Heart left ventricle (tissue), 16 donors: ENCODE measurements at regions not wholly inside any gene's neighbourhood (a gene's known extent, or its start where the extent isn't known, plus 50 kb on each side); places are given as distances from the start of the nearest gene placed in this dataset.

ENCODE experiments used
- ATAC-seq, 4 donors: fragments of 200-7000 bp; cut with Tn5 transposase; one replicate each; pipeline ENCODE4 v1.9.1; 2020 to 2022; ENCODE audit warnings: moderate library complexity in 4 of 4, mild to moderate bottlenecking in 3 of 4, moderate number of reproducible peaks in 1 of 4
- DNase-seq, 5 donors: peaks; one replicate each; pipeline ENCODE4 v3.0.0-alpha.2; 2020
- H3K27ac ChIP-seq, 12 donors: fragments of 200-600 bp; sonication (generic) in 4 of 12; one replicate each; pipeline versions ENCODE4 v1.5.0 to v1.8.0; 2016 to 2022; ENCODE audit warnings: mild to moderate bottlenecking in 2 of 12
- H3K27me3 ChIP-seq, 9 donors: fragments of 200-600 bp; sonication (generic) in 2 of 9; one replicate each; pipeline versions ENCODE4 v1.5.1 to v1.8.0; 2016 to 2022; ENCODE audit warnings: mild to moderate bottlenecking in 3 of 9
- H3K36me3 ChIP-seq, 9 donors: fragments of 200-600 bp; sonication (generic) in 2 of 9; one replicate each; pipeline versions ENCODE4 v1.5.0 to v1.8.0; 2018 to 2022; ENCODE audit warnings: mild to moderate bottlenecking in 2 of 9
- H3K4me1 ChIP-seq, 12 donors: fragments of 200-600 bp; sonication (generic) in 4 of 12; one replicate each; pipeline versions ENCODE4 v1.5.0 to v1.8.0; 2016 to 2022; ENCODE audit warnings: mild to moderate bottlenecking in 3 of 12
- H3K4me3 ChIP-seq, 12 donors: fragments of 200-600 bp; sonication (generic) in 4 of 12; one replicate each; pipeline versions ENCODE4 v1.5.0 to v1.8.0; 2017 to 2022; ENCODE audit warnings: mild to moderate bottlenecking in 9 of 12, moderate library complexity in 4 of 12
- H3K9me3 ChIP-seq, 12 donors: fragments of 200-600 bp; sonication (generic) in 4 of 12; one replicate each; pipeline versions ENCODE4 v1.5.0 to v1.8.0; 2016 to 2022; ENCODE audit warnings: mild to moderate bottlenecking in 1 of 12
- POLR2A ChIP-seq, 2 donors: fragments of 450-650 bp; IDR thresholded peaks; one replicate each; pipeline ENCODE4 v1.6.1; 2017; ENCODE audit warnings: antibody characterized with exemption in 2 of 2, mild to moderate bottlenecking in 2 of 2, moderate library complexity in 2 of 2
- WGBS, 4 donors: extraction: QIAGEN DNeasy Blood & Tissue Kit in 2 of 4; methylation state at CpG; one replicate each; pipeline versions ENCODE4 v1.1.5 to v1.1.7; 2013 to 2018; 5-methylcytosine and 5-hydroxymethylcytosine counted together
- intact Hi-C, 10 donors: fragments of 100-400 bp; cut with DNase I; formaldehyde crosslinking; loops; one replicate each; pipeline versions ENCODE4 v1.11.1 to v1.14.2; 2022
- TF ChIP-seq, protein P1 (sequence below), 12 donors: fragments of 200-600 bp; sonication (generic) in 4 of 12; IDR thresholded peaks; one replicate each; pipeline versions ENCODE4 v1.5.0 to v1.8.0; 2018 to 2022; ENCODE audit warnings: antibody characterized with exemption in 12 of 12, mild to moderate bottlenecking in 5 of 12
- donor health status: ischemic (EF 13 %, LVEDD 7.1; RV severe dilation, severe dysfunction).
- donor health status: healthy with polysubstance abuse.
- donor health status: DM: no; HTN: yes; CAD: no.
- donor health status: DM: no; HTN: no; CAD: no.
- donor health status: ischemic (EF 25% LVEDD 6.9; RV normal size, moderate dysfunction).
- donor health status: ischemic (EF 25% LVEDD 5.7; RV mildly dilated, moderate dysfunction).
- donor health status: healthy.
- donor health status: DM: yes; HTN: yes; CAD: no.
- donor health status: ischemic (EF 35%, LVEDD 5.7; RV mildly dilated, moderate dysfunction).
- donor health status: nonischemic (EF 11% LVEDD 7.7; RV severe dilation, severe dysfunction).
- donor health status: DM: yes; HTN: yes; CAD: no.
- donor health status: PGD.
- donor health status: ischemic (EF 29% LVEDD 5.4; RV normal size, mild dysfunction).
- donor health status: nonischemic (EF 23%, LVEDD 6.1; RV moderate dilation, normal function).

DNA sequence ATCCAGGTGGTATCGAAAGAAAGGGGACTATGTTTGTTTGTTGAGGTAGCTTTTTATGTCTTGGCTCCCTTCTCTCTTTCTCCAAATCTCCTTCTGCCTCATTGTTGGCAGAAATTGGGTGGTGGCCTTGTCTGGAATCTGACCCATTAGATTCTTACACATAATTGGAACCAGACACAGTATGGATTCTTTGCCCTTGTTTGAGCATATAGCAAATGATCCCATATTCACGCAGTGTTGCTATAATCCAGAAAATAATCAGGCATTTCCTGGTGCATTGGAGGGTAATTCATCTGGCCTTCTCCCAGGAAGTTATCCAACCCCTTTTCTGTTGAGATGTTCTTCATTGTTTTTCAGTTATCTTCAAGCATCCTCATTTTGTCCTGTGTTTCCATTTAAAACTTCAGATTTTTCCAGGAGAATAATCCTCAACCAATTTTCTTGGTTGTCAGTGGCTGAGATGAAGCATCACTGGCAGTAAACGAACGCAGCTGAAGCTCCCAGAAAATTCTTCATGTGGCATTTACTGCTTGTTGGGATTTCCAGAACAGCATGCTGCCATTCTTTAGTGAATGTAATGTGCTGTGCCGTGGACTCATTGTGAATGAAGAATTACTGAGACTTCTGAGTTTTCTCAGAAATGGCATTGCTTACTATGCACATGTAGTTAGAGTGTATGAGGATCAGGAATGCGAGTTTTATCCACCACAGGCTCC lies 70.5 kb upstream of the NTRK2 start:
- no peak for ATAC-seq
- Histone ChIP-seq H3K4me1 (no peaks in the 10 kb centered on the region), H3K9me3 (peaks cover 0 to 4% (median 0%) of the 10 kb centered on the region in 12 donors), H3K36me3 (no peaks in the 10 kb centered on the region), H3K27me3 (peaks cover 0 to 4% (median 0%) of the 10 kb centered on the region in 9 donors), H3K4me3 (no peak overlapping the region), H3K27ac (no peak overlapping the region)
- no peak for DNase-seq
- intact Hi-C loops, result no loop called here
- TF ChIP-seq, protein P1, sequence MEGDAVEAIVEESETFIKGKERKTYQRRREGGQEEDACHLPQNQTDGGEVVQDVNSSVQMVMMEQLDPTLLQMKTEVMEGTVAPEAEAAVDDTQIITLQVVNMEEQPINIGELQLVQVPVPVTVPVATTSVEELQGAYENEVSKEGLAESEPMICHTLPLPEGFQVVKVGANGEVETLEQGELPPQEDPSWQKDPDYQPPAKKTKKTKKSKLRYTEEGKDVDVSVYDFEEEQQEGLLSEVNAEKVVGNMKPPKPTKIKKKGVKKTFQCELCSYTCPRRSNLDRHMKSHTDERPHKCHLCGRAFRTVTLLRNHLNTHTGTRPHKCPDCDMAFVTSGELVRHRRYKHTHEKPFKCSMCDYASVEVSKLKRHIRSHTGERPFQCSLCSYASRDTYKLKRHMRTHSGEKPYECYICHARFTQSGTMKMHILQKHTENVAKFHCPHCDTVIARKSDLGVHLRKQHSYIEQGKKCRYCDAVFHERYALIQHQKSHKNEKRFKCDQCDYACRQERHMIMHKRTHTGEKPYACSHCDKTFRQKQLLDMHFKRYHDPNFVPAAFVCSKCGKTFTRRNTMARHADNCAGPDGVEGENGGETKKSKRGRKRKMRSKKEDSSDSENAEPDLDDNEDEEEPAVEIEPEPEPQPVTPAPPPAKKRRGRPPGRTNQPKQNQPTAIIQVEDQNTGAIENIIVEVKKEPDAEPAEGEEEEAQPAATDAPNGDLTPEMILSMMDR (IDR thresholded peaks at IDR 0.05), result no peak
- no peak for TF ChIP-seq POLR2A (IDR thresholded peaks at IDR 0.05)
- WGBS, 4 donors, result 86 to 88% (median 86%) methylated on average over 6 of the region's 6 CpGs

DNA sequence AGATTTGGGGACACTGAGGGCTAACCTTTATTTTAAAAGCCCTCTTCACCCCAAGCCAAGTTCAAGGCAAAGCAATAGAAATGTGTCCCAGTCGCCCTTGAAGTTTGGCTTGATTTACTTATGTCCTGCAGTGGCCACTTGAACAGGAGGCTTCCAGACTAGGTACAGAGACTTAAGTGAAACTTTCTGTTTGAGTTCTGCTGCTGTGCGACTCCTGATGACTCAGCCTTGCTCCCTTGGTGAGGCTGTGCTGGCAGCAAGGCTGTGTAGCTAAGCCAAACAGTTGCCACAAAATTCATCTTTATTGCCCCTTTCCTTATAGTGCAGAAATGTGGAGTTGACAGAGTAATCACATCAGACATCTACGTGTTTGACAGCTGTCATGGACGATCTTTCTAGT lies 68.8 kb upstream of the NTRK2 start:
- WGBS, 4 donors, result 77 to 80% (median 78%) methylated on average over 4 of the region's 4 CpGs

DNA sequence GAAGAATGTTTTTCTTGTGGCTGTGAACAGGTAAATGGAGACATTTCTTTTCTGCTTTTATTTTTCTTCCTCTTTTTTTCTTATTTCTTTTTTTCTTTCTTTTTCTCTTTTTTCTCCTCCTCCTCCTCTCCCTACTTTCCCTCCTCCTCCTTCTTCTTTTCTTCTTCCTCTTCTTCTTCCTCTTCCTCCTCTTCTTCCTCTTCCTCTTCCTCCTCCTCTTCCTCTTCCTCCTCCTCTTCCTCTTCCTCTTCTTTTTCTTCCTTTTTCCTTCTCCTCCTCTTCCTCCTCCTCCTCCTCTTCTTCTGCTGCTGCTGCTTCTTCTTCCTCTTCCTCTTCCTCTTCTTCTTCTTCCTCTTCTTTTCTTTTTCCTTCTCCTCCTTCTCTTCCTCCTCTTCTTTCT lies 65.3 kb upstream of the NTRK2 start:
- DNase-seq (no peak), ATAC-seq (no peak)
- intact Hi-C loops, result loop anchor here in 1 of 10 donors (10.0 kb wide), 1 partner anchor 61 kb away; the partner anchor contains the start of gene NTRK2
- no peaks in the 10 kb centered on the region for H3K4me1 ChIP-seq
- no peaks in the 10 kb centered on the region for H3K9me3 ChIP-seq
- no peak overlapping the region for H3K4me3 ChIP-seq
- TF ChIP-seq, protein P1 (IDR thresholded peaks at IDR 0.05), result no peak
- TF ChIP-seq POLR2A (IDR thresholded peaks at IDR 0.05), result no peak
- no peak overlapping the region for H3K27ac ChIP-seq
- no peaks in the 10 kb centered on the region for H3K36me3 ChIP-seq
- H3K27me3 ChIP-seq, result peaks cover 0 to 4% (median 0%) of the 10 kb centered on the region in 9 donors

More for the DNA sequence above, 68.8 kb upstream of the NTRK2 start:
- H3K4me3 ChIP-seq, result no peak overlapping the region
- TF ChIP-seq, protein P1 (IDR thresholded peaks at IDR 0.05), result no peak
- TF ChIP-seq POLR2A (IDR thresholded peaks at IDR 0.05), result no peak
- H3K4me1 ChIP-seq, result no peaks in the 10 kb centered on the region
- DNase-seq (no peak), ATAC-seq (no peak)
- H3K36me3 ChIP-seq, result no peaks in the 10 kb centered on the region
- peaks cover 0 to 4% (median 0%) of the 10 kb centered on the region in 9 donors for H3K27me3 ChIP-seq
- intact Hi-C loops, result loop anchor here in 1 of 10 donors (10.0 kb wide), 1 partner anchor 64 kb away; the partner anchor contains the start of gene NTRK2
- no peak overlapping the region for H3K27ac ChIP-seq
- H3K9me3 ChIP-seq, result peaks cover 0 to 4% (median 0%) of the 10 kb centered on the region in 12 donors

DNA sequence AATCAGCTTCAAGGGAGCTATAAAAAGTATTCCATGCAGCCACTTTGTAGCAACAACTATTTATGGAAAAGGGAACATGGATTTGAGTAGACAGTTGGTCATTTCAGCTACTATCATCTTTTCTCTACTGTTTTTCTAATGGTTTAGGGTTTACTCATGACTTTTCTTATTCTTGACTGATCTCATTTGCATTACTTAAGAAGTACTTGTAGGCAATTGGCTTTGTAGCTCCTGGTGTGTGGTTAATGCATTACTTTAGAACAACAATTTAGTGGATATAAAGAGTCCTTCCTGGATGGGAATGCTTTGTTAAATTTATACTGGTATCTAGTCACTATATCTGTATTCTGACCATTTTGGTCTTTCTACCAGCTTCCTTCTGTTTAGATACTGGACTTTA lies 59.8 kb upstream of the NTRK2 start:
- Histone ChIP-seq H3K9me3 (peaks cover 0 to 13% (median 0%) of the 10 kb centered on the region in 12 donors), H3K27ac (no peak overlapping the region), H3K4me3 (no peak overlapping the region), H3K4me1 (no peaks in the 10 kb centered on the region), H3K36me3 (no peaks in the 10 kb centered on the region), H3K27me3 (no peaks in the 10 kb centered on the region)
- ATAC-seq, result no peak
- intact Hi-C loops, result loop anchor here in 1 of 10 donors (10.0 kb wide), 1 partner anchor 55 kb away; the partner anchor contains the start of gene NTRK2
- TF ChIP-seq POLR2A (IDR thresholded peaks at IDR 0.05), result no peak
- TF ChIP-seq, protein P1 (IDR thresholded peaks at IDR 0.05), result no peak
- DNase-seq, result no peak
